Erythroblast (primary cell): ENCODE measurements at regions not wholly inside any gene's neighbourhood (a gene's known extent, or its start where the extent isn't known, plus 50 kb on each side); places are given as distances from the start of the nearest gene placed in this dataset.

Experiments
- GATA1 ChIP-seq: IDR thresholded peaks from 2 replicates; pipeline ENCODE4 v1.6.1; 2011; ENCODE audit warnings: low read depth, mild to moderate bottlenecking, control low read depth, low read length, moderate library complexity
- POLR2A ChIP-seq: IDR thresholded peaks from 2 replicates; pipeline ENCODE4 v1.6.1; 2011; ENCODE audit warnings: mild to moderate bottlenecking, low read length

GRCh38 chr2:136363900-136364299 is 246.0 kb upstream of the CXCR4 start:
- TF ChIP-seq POLR2A (no peak), GATA1 (no peak)
